Mammary epithelial cell (primary cell): ENCODE measurements at regions not wholly inside any gene's neighbourhood (a gene's known extent, or its start where the extent isn't known, plus 50 kb on each side); places are given as distances from the start of the nearest gene placed in this dataset.

Experiments used
- CTCF ChIP-seq, 2 donors: IDR thresholded peaks in 1 of 2; conservative IDR thresholded peaks in 1 of 2; 2 replicates each; pipeline ENCODE4 v1.5.1; 2011 to 2012; ENCODE audit warnings: inconsistent platforms in 2 of 2, low read length in 2 of 2, mild to moderate bottlenecking in 2 of 2, control low read depth in 1 of 2, low read depth in 1 of 2; ENCODE audit not compliant: insufficient read depth in 1 of 2; ENCODE audit errors: extremely low read depth in 1 of 2
- EZH2 ChIP-seq: IDR thresholded peaks from 2 replicates; pipeline ENCODE4 v1.6.1; 2012; ENCODE audit warnings: low read length, inconsistent platforms, borderline replicate concordance

- TF ChIP-seq CTCF (conservative IDR thresholded peaks at IDR 0.05 in 1 of 2, IDR thresholded peaks at IDR 0.05 in 1 of 2; ENCODE audit: extremely low read depth in 1 of 2, insufficient read depth in 1 of 2, low read depth in 1 of 2, low read length in 2 of 2) (peak; percentile 10 to 19), EZH2 (no peak)
These were observed 85.2 kb upstream of the IGLL5 start for GRCh38 chr22:22802339-22802970.
